ENCODE measurements at regions not wholly inside any gene's neighbourhood (a gene's known extent, or its start where the extent isn't known, plus 50 kb on each side); places are given as distances from the start of the nearest gene placed in this dataset.

DNA sequence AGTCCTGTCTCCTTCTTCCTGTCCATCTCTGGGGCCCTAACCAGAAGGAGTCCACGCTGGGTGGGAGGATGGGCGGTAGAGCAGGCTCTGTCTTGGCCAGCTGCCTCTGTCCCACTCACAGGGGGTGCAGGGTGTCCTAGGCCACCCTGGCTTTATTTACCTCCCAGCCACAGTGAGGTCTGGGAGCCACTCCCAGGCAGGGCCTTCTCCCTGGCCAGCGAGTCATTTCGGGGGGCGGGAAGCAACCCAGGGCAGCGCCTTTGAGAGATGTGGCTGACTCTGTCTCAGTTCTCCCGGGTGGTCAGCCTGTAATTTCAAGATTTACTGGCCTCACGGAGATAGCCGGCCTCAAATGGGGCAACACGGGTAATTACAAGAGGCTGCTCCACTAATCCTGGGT is 67.4 kb upstream of the PTCH1 start:
- Histone ChIP-seq H3K4me1 (peaks cover 0 to 9% (median 0%) of the 10 kb centered on the region in 4 donors), H3K27ac (peak overlapping the region in 3 of 4 donors; percentile 17 to 42 (median 41)), H3K9me3 (no peaks in the 10 kb centered on the region), H3K27me3 (no peaks in the 10 kb centered on the region), H3K4me3 (no peak overlapping the region), H3K36me3 (no peaks in the 10 kb centered on the region)
- WGBS, 2 donors, result 46% methylated on average over 10 of the region's 10 CpGs
- peak in 1 of 2 donors; percentile 11 for DNase-seq (ENCODE audit: low spot score in 2 of 2)
- TF ChIP-seq, protein P1, sequence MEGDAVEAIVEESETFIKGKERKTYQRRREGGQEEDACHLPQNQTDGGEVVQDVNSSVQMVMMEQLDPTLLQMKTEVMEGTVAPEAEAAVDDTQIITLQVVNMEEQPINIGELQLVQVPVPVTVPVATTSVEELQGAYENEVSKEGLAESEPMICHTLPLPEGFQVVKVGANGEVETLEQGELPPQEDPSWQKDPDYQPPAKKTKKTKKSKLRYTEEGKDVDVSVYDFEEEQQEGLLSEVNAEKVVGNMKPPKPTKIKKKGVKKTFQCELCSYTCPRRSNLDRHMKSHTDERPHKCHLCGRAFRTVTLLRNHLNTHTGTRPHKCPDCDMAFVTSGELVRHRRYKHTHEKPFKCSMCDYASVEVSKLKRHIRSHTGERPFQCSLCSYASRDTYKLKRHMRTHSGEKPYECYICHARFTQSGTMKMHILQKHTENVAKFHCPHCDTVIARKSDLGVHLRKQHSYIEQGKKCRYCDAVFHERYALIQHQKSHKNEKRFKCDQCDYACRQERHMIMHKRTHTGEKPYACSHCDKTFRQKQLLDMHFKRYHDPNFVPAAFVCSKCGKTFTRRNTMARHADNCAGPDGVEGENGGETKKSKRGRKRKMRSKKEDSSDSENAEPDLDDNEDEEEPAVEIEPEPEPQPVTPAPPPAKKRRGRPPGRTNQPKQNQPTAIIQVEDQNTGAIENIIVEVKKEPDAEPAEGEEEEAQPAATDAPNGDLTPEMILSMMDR (IDR thresholded peaks at IDR 0.05), result no peak
- no peak for TF ChIP-seq POLR2A (IDR thresholded peaks at IDR 0.05)
- no peak for TF ChIP-seq EP300 (IDR thresholded peaks at IDR 0.05)

DNA sequence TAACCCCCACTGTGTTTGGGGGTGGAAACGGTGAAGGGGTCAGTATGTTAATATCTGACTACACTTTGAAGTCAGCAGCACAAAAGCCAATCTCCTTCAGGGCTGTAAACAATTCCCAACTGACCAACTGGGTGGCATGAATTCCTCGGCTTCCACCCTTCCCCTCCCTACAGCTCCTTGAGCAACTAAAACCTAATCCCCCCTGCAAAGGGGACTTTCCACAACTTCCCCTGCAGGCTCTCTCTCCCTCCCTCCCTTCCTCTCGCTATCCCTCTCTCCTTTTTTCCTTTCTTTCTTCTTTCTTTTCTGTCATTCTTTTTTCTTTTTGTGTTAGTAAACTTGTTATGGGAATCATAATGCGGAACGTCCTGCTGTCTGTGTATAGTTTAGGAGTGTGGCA is 65.1 kb upstream of the PTCH1 start:
- Histone ChIP-seq H3K4me1 (peaks cover 0 to 9% (median 0%) of the 10 kb centered on the region in 4 donors), H3K4me3 (no peak overlapping the region), H3K36me3 (no peaks in the 10 kb centered on the region), H3K9me3 (no peaks in the 10 kb centered on the region), H3K27ac (no peak overlapping the region), H3K27me3 (no peaks in the 10 kb centered on the region)
- TF ChIP-seq POLR2A (IDR thresholded peaks at IDR 0.05), result no peak
- no peak for TF ChIP-seq EP300 (IDR thresholded peaks at IDR 0.05)
- TF ChIP-seq, protein P1 (IDR thresholded peaks at IDR 0.05), result no peak
- DNase-seq (ENCODE audit: low spot score in 2 of 2), result no peak
- WGBS, 2 donors, result 62 to 67% methylated on average over 5 of the region's 5 CpGs

DNA sequence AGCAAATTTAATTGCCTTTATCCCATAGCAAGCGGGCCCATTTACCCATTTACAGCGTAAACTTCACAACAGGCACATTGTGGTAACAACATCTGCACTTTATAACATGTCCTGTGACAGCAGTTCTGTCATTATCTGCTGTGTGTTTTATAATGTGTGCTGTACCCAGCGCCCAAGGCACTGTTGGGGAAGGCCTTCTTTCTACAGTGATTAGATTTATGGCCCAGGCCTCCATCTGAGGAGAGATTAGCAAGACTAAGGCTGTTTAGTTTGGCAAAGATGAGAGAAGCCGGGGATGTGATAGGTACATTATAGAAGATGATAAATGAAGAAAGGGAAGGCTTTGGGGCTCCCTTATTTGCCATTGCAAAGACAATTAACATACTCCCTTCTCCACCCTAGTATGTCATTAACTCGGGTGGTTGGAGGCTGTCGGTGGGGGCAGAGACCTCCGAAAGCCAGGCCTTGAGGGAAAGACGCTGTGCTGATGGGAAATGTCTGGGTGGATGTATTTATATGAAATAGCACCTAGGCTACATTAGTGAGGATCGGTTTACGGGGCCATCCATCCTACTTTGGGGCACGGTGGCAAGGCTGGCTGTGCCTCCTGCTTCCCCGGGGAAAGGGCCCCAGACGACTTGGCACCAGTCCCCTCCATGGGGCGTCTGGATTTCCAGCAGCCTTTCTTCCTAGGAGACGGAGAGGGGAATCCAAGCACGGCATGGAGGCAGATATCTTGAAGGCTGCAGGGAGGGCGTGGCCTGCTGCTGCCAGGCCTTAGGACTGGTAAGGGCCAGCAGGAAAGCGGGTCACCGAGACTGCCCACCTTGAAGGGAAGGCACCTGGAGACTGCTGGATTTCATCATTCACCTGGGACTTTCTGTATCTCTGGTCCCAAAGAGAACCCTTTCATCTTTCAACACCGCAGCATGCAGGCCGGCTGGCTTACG is 64.3 kb upstream of the PTCH1 start:
- Histone ChIP-seq H3K4me1 (peaks cover 0 to 9% (median 0%) of the 10 kb centered on the region in 4 donors), H3K27ac (no peak overlapping the region), H3K36me3 (no peaks in the 10 kb centered on the region), H3K9me3 (no peaks in the 10 kb centered on the region), H3K4me3 (no peak overlapping the region), H3K27me3 (no peaks in the 10 kb centered on the region)
- TF ChIP-seq POLR2A (IDR thresholded peaks at IDR 0.05) (no peak), EP300 (IDR thresholded peaks at IDR 0.05) (no peak)
- TF ChIP-seq, protein P1 (IDR thresholded peaks at IDR 0.05), result no peak
- WGBS, 2 donors, result 82 to 85% methylated on average over 22 of the region's 22 CpGs
- DNase-seq (ENCODE audit: low spot score in 2 of 2), result no peak

DNA sequence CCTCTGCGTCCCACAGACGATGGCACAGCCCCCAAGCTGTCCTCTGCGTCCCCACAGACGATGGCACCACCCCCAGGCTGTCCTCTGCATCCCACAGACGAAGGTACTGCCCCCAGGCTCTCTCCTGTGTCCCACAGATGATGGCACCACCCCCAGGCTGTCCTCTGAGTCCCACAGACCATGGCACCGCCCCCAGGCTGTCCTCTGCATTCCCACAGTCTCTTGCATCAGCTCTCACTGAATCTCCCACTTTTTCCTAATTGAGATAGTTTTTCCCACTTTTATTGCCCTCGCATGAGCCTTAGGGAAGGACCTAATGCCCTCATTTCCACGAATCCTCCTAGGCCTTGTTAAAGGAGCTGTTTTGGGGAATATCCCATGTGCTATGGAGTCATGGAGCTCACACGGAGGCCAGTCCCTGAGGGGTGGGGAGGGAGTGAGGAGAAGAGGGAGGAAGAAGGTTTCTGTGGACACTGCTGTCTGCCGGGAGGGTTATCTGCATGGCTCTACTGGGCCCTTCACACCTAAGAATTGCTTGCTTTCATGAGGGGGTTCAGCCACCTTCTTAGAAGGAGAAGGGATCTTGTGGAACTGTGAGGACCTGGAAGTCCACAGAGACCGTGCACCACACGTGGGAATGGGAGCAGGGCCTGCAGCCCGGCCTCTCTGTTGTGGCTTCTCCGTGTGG is 58.2 kb upstream of the PTCH1 start:
- Histone ChIP-seq H3K27ac (no peak overlapping the region), H3K27me3 (no peaks in the 10 kb centered on the region), H3K4me3 (no peak overlapping the region), H3K9me3 (no peaks in the 10 kb centered on the region), H3K4me1 (peaks cover 0 to 23% (median 5%) of the 10 kb centered on the region in 4 donors), H3K36me3 (no peaks in the 10 kb centered on the region)
- no peak for TF ChIP-seq EP300 (IDR thresholded peaks at IDR 0.05)
- no peak for TF ChIP-seq POLR2A (IDR thresholded peaks at IDR 0.05)
- TF ChIP-seq, protein P1 (IDR thresholded peaks at IDR 0.05), result no peak
- DNase-seq (ENCODE audit: low spot score in 2 of 2), result no peak
- WGBS, 2 donors, result 71 to 77% methylated on average over 14 of the region's 14 CpGs

DNA sequence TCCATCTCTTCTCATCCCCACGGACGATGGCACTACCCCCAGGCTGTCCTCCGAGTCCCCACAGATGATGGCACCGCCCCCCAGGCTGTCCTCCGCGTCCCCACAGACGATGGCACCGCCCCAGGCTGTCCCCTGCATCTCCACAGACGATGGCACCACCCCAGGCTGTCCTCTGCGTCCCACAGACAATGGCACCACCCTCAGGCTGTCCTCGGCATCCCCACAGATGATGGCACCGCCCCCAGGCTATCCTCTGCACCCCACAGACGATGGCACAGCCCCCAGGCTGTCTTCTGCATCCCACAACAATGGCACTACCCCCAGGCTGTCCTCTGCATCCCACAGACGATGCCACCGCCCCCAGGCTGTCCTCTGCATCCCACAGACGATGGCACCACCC is 57.4 kb upstream of the PTCH1 start:
- no peaks in the 10 kb centered on the region for H3K36me3 ChIP-seq
- H3K4me3 ChIP-seq, result no peak overlapping the region
- 65 to 70% methylated on average over 16 of the region's 16 CpGs for WGBS, 2 donors
- no peaks in the 10 kb centered on the region for H3K9me3 ChIP-seq
- peaks cover 0 to 30% (median 5%) of the 10 kb centered on the region in 4 donors for H3K4me1 ChIP-seq
- no peak for TF ChIP-seq EP300 (IDR thresholded peaks at IDR 0.05)
- no peak overlapping the region for H3K27ac ChIP-seq
- DNase-seq (ENCODE audit: low spot score in 2 of 2), result no peak
- no peaks in the 10 kb centered on the region for H3K27me3 ChIP-seq
